H9 (cell line): ENCODE measurements at regions not wholly inside any gene's neighbourhood (a gene's known extent, or its start where the extent isn't known, plus 50 kb on each side); places are given as distances from the start of the nearest gene placed in this dataset.

Source experiments
- DNase-seq: peaks from one replicate; pipeline ENCODE4 v3.0.0-alpha.2; 2017
- H2AFZ ChIP-seq: one replicate; pipeline ENCODE4 v1.6.1; 2013; ENCODE audit warnings: mild to moderate bottlenecking, low read length, control low read depth, moderate library complexity
- H2AK5ac ChIP-seq: 2 replicates; pipeline ENCODE4 v1.6.1; 2013; ENCODE audit warnings: low read length, control low read depth, mixed read lengths; ENCODE audit not compliant: insufficient read length
- H2BK120ac ChIP-seq: one replicate; pipeline ENCODE4 v1.6.1; 2013; ENCODE audit warnings: low read depth, mild to moderate bottlenecking, low read length, control low read depth, inconsistent platforms; ENCODE audit not compliant: poor library complexity, severe bottlenecking
- H2BK12ac ChIP-seq: 2 replicates; pipeline ENCODE4 v1.6.1; 2013; ENCODE audit warnings: low read length, control low read depth, mixed read lengths, low read depth; ENCODE audit not compliant: insufficient read length
- H2BK15ac ChIP-seq: 2 replicates; pipeline ENCODE4 v1.6.1; 2013; ENCODE audit warnings: low read depth, low read length, control low read depth
- H2BK20ac ChIP-seq: one replicate; pipeline ENCODE4 v1.6.1; 2013; ENCODE audit warnings: low read depth, mild to moderate bottlenecking, low read length, control low read depth, inconsistent platforms; ENCODE audit not compliant: poor library complexity, severe bottlenecking
- H2BK5ac ChIP-seq: 2 replicates; pipeline ENCODE4 v1.6.1; 2013; ENCODE audit warnings: low read length, control low read depth, mixed read lengths; ENCODE audit not compliant: insufficient read length
- H3K14ac ChIP-seq: 2 replicates; pipeline ENCODE4 v1.6.1; 2013; ENCODE audit warnings: low read length, control low read depth; ENCODE audit not compliant: insufficient read depth
- H3K18ac ChIP-seq: 2 replicates; pipeline ENCODE4 v1.6.1; 2013; ENCODE audit warnings: low read depth, mild to moderate bottlenecking, mixed read lengths, low read length, control low read depth; ENCODE audit not compliant: insufficient read length
- H3K23ac ChIP-seq: 2 replicates; pipeline ENCODE4 v1.6.1; 2013; ENCODE audit warnings: low read length, control low read depth, mixed read lengths, low read depth; ENCODE audit not compliant: insufficient read length
- H3K23me2 ChIP-seq: 2 replicates; pipeline ENCODE4 v1.6.1; 2013; ENCODE audit warnings: low read depth, mild to moderate bottlenecking, mixed read lengths, low read length, control low read depth; ENCODE audit not compliant: insufficient read length, poor library complexity, severe bottlenecking
- H3K27ac ChIP-seq: 2 replicates; pipeline ENCODE4 v1.5.1; 2013; ENCODE audit warnings: low read length, control low read depth, mixed read lengths, low read depth; ENCODE audit not compliant: insufficient read length
- H3K27me3 ChIP-seq: 2 replicates; pipeline ENCODE4 v1.6.1; 2013; ENCODE audit warnings: low read length, control low read depth, inconsistent platforms; ENCODE audit not compliant: insufficient read depth
- H3K4ac ChIP-seq: 2 replicates; pipeline ENCODE4 v1.6.1; 2013; ENCODE audit warnings: low read depth, mild to moderate bottlenecking, control low read depth, inconsistent platforms, low read length, moderate library complexity
- H3K4me1 ChIP-seq: 2 replicates; pipeline ENCODE4 v1.6.1; 2013; ENCODE audit warnings: low read length, control low read depth, inconsistent platforms; ENCODE audit not compliant: insufficient read depth
- H3K4me2 ChIP-seq: 2 replicates; pipeline ENCODE4 v1.6.1; 2013; ENCODE audit warnings: low read length, control low read depth, mixed read lengths; ENCODE audit not compliant: insufficient read length, insufficient read depth
- H3K56ac ChIP-seq: 2 replicates; pipeline ENCODE4 v1.6.1; 2013; ENCODE audit warnings: low read depth, mild to moderate bottlenecking, mixed read lengths, low read length, control low read depth; ENCODE audit not compliant: insufficient read length
- H3K79me1 ChIP-seq: 2 replicates; pipeline ENCODE4 v1.6.1; 2013; ENCODE audit warnings: low read depth, mild to moderate bottlenecking, moderate library complexity, low read length, control low read depth, inconsistent platforms; ENCODE audit not compliant: insufficient read depth, poor library complexity, severe bottlenecking
- H3K79me2 ChIP-seq: 2 replicates; pipeline ENCODE4 v1.6.1; 2013; ENCODE audit warnings: low read length, control low read depth, inconsistent platforms; ENCODE audit not compliant: insufficient read depth
- H3K9ac ChIP-seq: 2 replicates; pipeline ENCODE4 v1.6.1; 2013; ENCODE audit warnings: low read length, control low read depth, mixed read lengths; ENCODE audit not compliant: insufficient read length; ENCODE audit errors: extremely low read depth
- H3K9me3 ChIP-seq: one replicate; pipeline ENCODE4 v1.6.1; 2013; ENCODE audit warnings: low read depth, low read length, inconsistent platforms; ENCODE audit not compliant: control insufficient read depth
- H3T11ph ChIP-seq: one replicate; pipeline ENCODE4 v1.6.1; 2013; ENCODE audit warnings: mild to moderate bottlenecking, low read length, control low read depth, inconsistent platforms
- H4K20me1 ChIP-seq: one replicate; pipeline ENCODE4 v1.6.1; 2013; ENCODE audit not compliant: control insufficient read depth, insufficient read length, insufficient read depth
- H4K5ac ChIP-seq: 2 replicates; pipeline ENCODE4 v1.6.1; 2013; ENCODE audit warnings: low read depth, mild to moderate bottlenecking, mixed read lengths, low read length, control low read depth; ENCODE audit not compliant: insufficient read length
- H4K8ac ChIP-seq: replicated peaks from 2 replicates; pipeline ENCODE4 v1.6.1; 2013; ENCODE audit warnings: low read length, control low read depth, mixed read lengths, low read depth; ENCODE audit not compliant: insufficient read length
- H4K91ac ChIP-seq: 2 replicates; pipeline ENCODE4 v1.6.1; 2013; ENCODE audit warnings: low read depth, mild to moderate bottlenecking, moderate library complexity, mixed read lengths, low read length, control low read depth; ENCODE audit not compliant: insufficient read length
- H3K27ac Mint-ChIP-seq, 3 experiments: 2 replicates in 2 of 3; 3 replicates in 1 of 3; pipeline ENCODE4 v1.8.0; 2020 to 2021; ENCODE audit warnings: mixed read lengths in 3 of 3, mild to moderate bottlenecking in 1 of 3, moderate library complexity in 1 of 3
- H3K27me3 Mint-ChIP-seq: 2 replicates; pipeline ENCODE4 v1.8.0; 2021; ENCODE audit warnings: low read depth, mild to moderate bottlenecking, moderate library complexity, mixed read lengths
- H3K36me3 Mint-ChIP-seq, 3 experiments: 2 replicates in 2 of 3; 3 replicates in 1 of 3; pipeline ENCODE4 v1.8.0; 2020 to 2021; ENCODE audit warnings: low read depth in 3 of 3, mixed read lengths in 3 of 3; ENCODE audit not compliant: insufficient read depth in 1 of 3
- H3K4me1 Mint-ChIP-seq, 2 experiments: 2 replicates each; pipeline ENCODE4 v1.8.0; 2020; ENCODE audit warnings: mixed read lengths in 2 of 2
- H3K4me3 Mint-ChIP-seq, 2 experiments: 2 replicates in 1 of 2; 3 replicates in 1 of 2; pipeline ENCODE4 v1.8.0; 2020 to 2021; ENCODE audit warnings: mild to moderate bottlenecking in 2 of 2, mixed read lengths in 2 of 2, moderate library complexity in 1 of 2
- H3K9me3 Mint-ChIP-seq, 2 experiments: 2 replicates in 1 of 2; 3 replicates in 1 of 2; pipeline ENCODE4 v1.8.0; 2020; ENCODE audit warnings: mild to moderate bottlenecking in 2 of 2, mixed read lengths in 2 of 2, moderate library complexity in 1 of 2
- CTCF ChIP-seq: fragments of 200-600 bp; sonication (generic); conservative IDR thresholded peaks from 3 replicates; pipeline ENCODE4 v1.8.0; 2021; ENCODE audit warnings: antibody characterized with exemption, mild to moderate bottlenecking

- H2BK12ac ChIP-seq, result no peak overlapping the region
- Mint-ChIP-seq H3K9me3 (no peaks in the 10 kb centered on the region), H3K27me3 (no peaks in the 10 kb centered on the region), H3K27ac (no peak overlapping the region), H3K4me3 (no peak overlapping the region), H3K36me3 (no peaks in the 10 kb centered on the region), H3K4me1 (no peaks in the 10 kb centered on the region)
- H3K79me2 ChIP-seq, result no peaks in the 10 kb centered on the region
- H3K56ac ChIP-seq, result no peak overlapping the region
- H3K4me2 ChIP-seq, result no peak overlapping the region
- H4K5ac ChIP-seq, result no peak overlapping the region
- no peak overlapping the region for H2BK20ac ChIP-seq
- H3K9me3 ChIP-seq, result no peaks in the 10 kb centered on the region
- H4K8ac ChIP-seq, result no peak overlapping the region
- no peak overlapping the region for H3T11ph ChIP-seq
- H3K23ac ChIP-seq, result no peak overlapping the region
- no peak overlapping the region for H3K9ac ChIP-seq
- no peak for DNase-seq
- no peak overlapping the region for H2AFZ ChIP-seq
- no peak overlapping the region for H3K14ac ChIP-seq
- no peaks in the 10 kb centered on the region for H4K20me1 ChIP-seq
- no peak overlapping the region for H2AK5ac ChIP-seq
- TF ChIP-seq CTCF, result no peak
- H3K4ac ChIP-seq, result no peak overlapping the region
- H3K23me2 ChIP-seq, result no peaks in the 10 kb centered on the region
- H3K18ac ChIP-seq, result no peak overlapping the region
- no peaks in the 10 kb centered on the region for H3K4me1 ChIP-seq
- H2BK120ac ChIP-seq, result no peak overlapping the region
- H3K27ac ChIP-seq, result no peak overlapping the region
- H3K27me3 ChIP-seq, result no peaks in the 10 kb centered on the region
- no peaks in the 10 kb centered on the region for H3K79me1 ChIP-seq
- no peak overlapping the region for H2BK5ac ChIP-seq
- H2BK15ac ChIP-seq, result no peak overlapping the region
- no peak overlapping the region for H4K91ac ChIP-seq
Observed at GRCh38 chr5:57939335-57939734, 456.7 kb upstream of the ACTBL2 start.
